GM23338 (cell line): ENCODE measurements at regions not wholly inside any gene's neighbourhood (a gene's known extent, or its start where the extent isn't known, plus 50 kb on each side); places are given as distances from the start of the nearest gene placed in this dataset.

Experiments used
- ATAC-seq: fragments of 200-7000 bp; cut with Tn5 transposase; 3 replicates; pipeline ENCODE4 v1.9.1; 2020
- DNase-seq: peaks from one replicate; pipeline ENCODE4 v3.0.0-alpha.2; 2015; ENCODE audit warnings: low spot score
- H2AFZ ChIP-seq: fragments of 200-600 bp; sonication (generic); 2 replicates; pipeline ENCODE4 v1.8.0; 2016; ENCODE audit warnings: antibody characterized with exemption, mild to moderate bottlenecking, moderate library complexity
- H3F3A ChIP-seq: fragments of 200-600 bp; sonication (generic); replicated peaks from 2 replicates; pipeline ENCODE4 v1.8.0; 2017; ENCODE audit warnings: antibody characterized with exemption, mixed run types, low read depth
- H3K27ac ChIP-seq: fragments of 200-600 bp; sonication (generic); 2 replicates; pipeline ENCODE4 v1.6.1; 2016; ENCODE audit warnings: low read depth
- H3K27me3 ChIP-seq: fragments of 200-600 bp; sonication (generic); 2 replicates; pipeline ENCODE4 v1.8.0; 2016; ENCODE audit warnings: mild to moderate bottlenecking, mixed run types, moderate library complexity; ENCODE audit not compliant: insufficient read depth
- H3K36me3 ChIP-seq: fragments of 200-600 bp; sonication (generic); 2 replicates; pipeline ENCODE4 v1.8.0; 2016; ENCODE audit warnings: mild to moderate bottlenecking; ENCODE audit not compliant: insufficient read depth
- H3K4me1 ChIP-seq: fragments of 200-600 bp; sonication (generic); 2 replicates; pipeline ENCODE4 v1.8.0; 2016; ENCODE audit warnings: mild to moderate bottlenecking, moderate library complexity; ENCODE audit not compliant: insufficient read depth
- H3K4me2 ChIP-seq: fragments of 200-600 bp; sonication (generic); 2 replicates; pipeline ENCODE4 v1.7.1; 2017; ENCODE audit warnings: mixed run types
- H3K4me3 ChIP-seq: fragments of 200-600 bp; sonication (generic); 2 replicates; pipeline ENCODE4 v1.6.1; 2016; ENCODE audit warnings: mixed run types
- H3K79me2 ChIP-seq: fragments of 200-600 bp; sonication (generic); replicated peaks from 2 replicates; pipeline ENCODE4 v1.8.0; 2017; ENCODE audit warnings: mild to moderate bottlenecking; ENCODE audit not compliant: insufficient read depth
- H3K9me2 ChIP-seq: fragments of 200-600 bp; sonication (generic); 2 replicates; pipeline ENCODE4 v1.8.0; 2017; ENCODE audit not compliant: insufficient read depth
- H4K20me1 ChIP-seq: fragments of 200-600 bp; sonication (generic); replicated peaks from 2 replicates; pipeline ENCODE4 v1.8.0; 2017; ENCODE audit warnings: mild to moderate bottlenecking; ENCODE audit not compliant: insufficient read depth
- H3K27ac Mint-ChIP-seq: 2 replicates; pipeline ENCODE4 v1.8.0; 2020; ENCODE audit warnings: inconsistent platforms, mild to moderate bottlenecking, moderate library complexity, mixed read lengths
- H3K27me3 Mint-ChIP-seq: 3 replicates; pipeline ENCODE4 v1.8.0; 2022; ENCODE audit warnings: low read depth, mild to moderate bottlenecking, moderate library complexity, mixed read lengths, inconsistent platforms; ENCODE audit not compliant: insufficient read depth, poor library complexity
- H3K36me3 Mint-ChIP-seq: 3 replicates; pipeline ENCODE4 v1.8.0; 2021; ENCODE audit warnings: low read depth, mild to moderate bottlenecking, inconsistent platforms, moderate library complexity, mixed read lengths
- H3K4me1 Mint-ChIP-seq: 3 replicates; pipeline ENCODE4 v1.8.0; 2020; ENCODE audit warnings: mild to moderate bottlenecking, inconsistent platforms, mixed read lengths
- H3K4me3 Mint-ChIP-seq: 3 replicates; pipeline ENCODE4 v1.8.0; 2021; ENCODE audit warnings: moderate library complexity, mild to moderate bottlenecking, inconsistent platforms, mixed read lengths
- H3K9me3 Mint-ChIP-seq: 3 replicates; pipeline ENCODE4 v1.8.0; 2020; ENCODE audit warnings: moderate library complexity, mild to moderate bottlenecking, inconsistent platforms, mixed read lengths
- CTCF ChIP-seq, 2 experiments: fragments of 200-600 bp in 1 of 2; sonication (generic) in 1 of 2; conservative IDR thresholded peaks; 2 replicates each; pipeline versions ENCODE4 v1.5.1 to v1.6.1; 2016 to 2017; ENCODE audit warnings: antibody characterized with exemption in 2 of 2, low read depth in 2 of 2, mild to moderate bottlenecking in 2 of 2, moderate library complexity in 1 of 2
- ETS1 ChIP-seq: IDR thresholded peaks from 2 replicates; pipeline ENCODE4 v1.6.1; 2016; ENCODE audit warnings: antibody characterized with exemption
- EZH2 ChIP-seq: fragments of 200-600 bp; sonication (generic); IDR thresholded peaks from one replicate; pipeline ENCODE4 v1.8.0; 2017; ENCODE audit warnings: antibody characterized with exemption, mild to moderate bottlenecking, low read depth; ENCODE audit not compliant: unreplicated experiment
- EZH2phosphoT487 ChIP-seq: fragments of 200-600 bp; sonication (generic); IDR thresholded peaks from one replicate; pipeline ENCODE4 v1.8.1; 2018; ENCODE audit warnings: antibody characterized with exemption; ENCODE audit not compliant: unreplicated experiment
- JUNB ChIP-seq: IDR thresholded peaks from one replicate; pipeline ENCODE4 v1.6.1; 2016; ENCODE audit warnings: antibody characterized with exemption; ENCODE audit not compliant: unreplicated experiment
- NANOG ChIP-seq: IDR thresholded peaks from 2 replicates; pipeline ENCODE4 v1.6.1; 2016; ENCODE audit warnings: antibody characterized with exemption, borderline replicate concordance
- POLR2AphosphoS5 ChIP-seq: IDR thresholded peaks from 2 replicates; pipeline ENCODE4 v1.6.1; 2016; ENCODE audit warnings: antibody characterized with exemption, low read depth
- REST ChIP-seq: IDR thresholded peaks from one replicate; pipeline ENCODE4 v1.6.1; 2018; ENCODE audit warnings: antibody characterized with exemption; ENCODE audit not compliant: unreplicated experiment
- STAT1 ChIP-seq: IDR thresholded peaks from one replicate; pipeline ENCODE4 v1.6.1; 2016; ENCODE audit warnings: antibody characterized with exemption; ENCODE audit not compliant: unreplicated experiment
- ZNF114 ChIP-seq: fragments of 250-450 bp; sonication (Bioruptor Pico); IDR thresholded peaks from 2 replicates; pipeline ENCODE4 v1.5.0; 2020; ENCODE audit warnings: mild to moderate bottlenecking, moderate library complexity
- ZNF331 ChIP-seq: fragments of 250-450 bp; sonication (Bioruptor Pico); IDR thresholded peaks from 2 replicates; pipeline ENCODE4 v1.5.0; 2020; ENCODE audit warnings: low read depth, mild to moderate bottlenecking, moderate library complexity
- ZNF462 ChIP-seq: fragments of 250-450 bp; sonication (Bioruptor Pico); IDR thresholded peaks from 2 replicates; pipeline ENCODE4 v1.5.0; 2020; ENCODE audit warnings: mild to moderate bottlenecking, moderate library complexity

GRCh38 chr16:76654088-76654820 is 377.1 kb downstream of the CNTNAP4 start (continued):
- TF ChIP-seq JUNB (no peak), STAT1 (no peak), EZH2phosphoT487 (no peak), POLR2AphosphoS5 (no peak), ZNF331 (no peak), NANOG (no peak), ETS1 (no peak), ZNF114 (no peak), REST (no peak)

GRCh38 chr16:76656994-76657393 is 379.8 kb downstream of the CNTNAP4 start:
- no peaks in the 10 kb centered on the region for H3K4me1 ChIP-seq
- H3K27ac ChIP-seq, result no peak overlapping the region
- Mint-ChIP-seq H3K9me3 (peaks cover 63% of the 10 kb centered on the region), H3K27me3 (no peaks in the 10 kb centered on the region), H3K36me3 (no peaks in the 10 kb centered on the region; the same call in 2 of the 3 replicates), H3K4me1 (no peaks in the 10 kb centered on the region), H3K4me3 (no peak overlapping the region), H3K27ac (no peak overlapping the region)
- no peaks in the 10 kb centered on the region for H3F3A ChIP-seq
- no peaks in the 10 kb centered on the region for H4K20me1 ChIP-seq
- no peak overlapping the region for H3K4me2 ChIP-seq
- no peak overlapping the region for H2AFZ ChIP-seq
- no peaks in the 10 kb centered on the region for H3K27me3 ChIP-seq
- no peaks in the 10 kb centered on the region for H3K79me2 ChIP-seq
- no peak overlapping the region for H3K4me3 ChIP-seq
- DNase-seq (no peak), ATAC-seq (no peak)
- no peaks in the 10 kb centered on the region for H3K36me3 ChIP-seq
- no peaks in the 10 kb centered on the region for H3K9me2 ChIP-seq
- TF ChIP-seq CTCF (conservative IDR thresholded peaks at IDR 0.05; ENCODE audit: low read depth in 2 of 2), result no peak
- no peak for TF ChIP-seq JUNB
- no peak for TF ChIP-seq EZH2phosphoT487
- TF ChIP-seq ZNF462, result no peak
- no peak for TF ChIP-seq EZH2
